RWPE2 (cell line): ENCODE measurements at regions not wholly inside any gene's neighbourhood (a gene's known extent, or its start where the extent isn't known, plus 50 kb on each side); places are given as distances from the start of the nearest gene placed in this dataset.
A peak's percentile ranks its signal among the peaks of the same experiment; 100 is the strongest.

ENCODE experiments used
- ATAC-seq: fragments of 200-7000 bp; cut with Tn5 transposase; 3 replicates; pipeline ENCODE4 v1.9.1; 2021; ENCODE audit warnings: low read depth
- DNase-seq: peaks from one replicate; pipeline ENCODE4 v3.0.0-alpha.2; 2020; ENCODE audit warnings: low spot score
- H3K27ac ChIP-seq: fragments of 450-650 bp; 2 replicates; pipeline ENCODE4 v1.5.1; 2017; ENCODE audit warnings: mild to moderate bottlenecking; ENCODE audit not compliant: poor library complexity, severe bottlenecking
- H3K27me3 ChIP-seq: fragments of 250-450 bp; sonication (Bioruptor Pico); 2 replicates; pipeline ENCODE4 v1.5.1; 2021; ENCODE audit warnings: mild to moderate bottlenecking, moderate library complexity; ENCODE audit not compliant: insufficient read depth, poor library complexity, severe bottlenecking
- H3K36me3 ChIP-seq: fragments of 250-450 bp; sonication (Bioruptor Pico); 2 replicates; pipeline ENCODE4 v1.5.1; 2020; ENCODE audit warnings: low read depth, mild to moderate bottlenecking, moderate library complexity
- H3K4me1 ChIP-seq: fragments of 250-450 bp; sonication (Bioruptor Pico); 2 replicates; pipeline ENCODE4 v1.5.1; 2021; ENCODE audit warnings: mild to moderate bottlenecking, moderate library complexity; ENCODE audit not compliant: insufficient read depth, poor library complexity, severe bottlenecking
- H3K4me3 ChIP-seq: fragments of 250-450 bp; sonication (Bioruptor Pico); 2 replicates; pipeline ENCODE4 v1.5.1; 2021; ENCODE audit warnings: mild to moderate bottlenecking, moderate library complexity; ENCODE audit not compliant: severe bottlenecking
- H3K9me3 ChIP-seq: fragments of 250-450 bp; sonication (Bioruptor Pico); 2 replicates; pipeline ENCODE4 v1.5.1; 2021; ENCODE audit warnings: mild to moderate bottlenecking, moderate library complexity; ENCODE audit not compliant: severe bottlenecking
- TF ChIP-seq, protein P1 (sequence below): fragments of 450-650 bp; IDR thresholded peaks from one replicate; pipeline ENCODE4 v1.5.1; 2017; ENCODE audit warnings: mild to moderate bottlenecking, moderate library complexity; ENCODE audit not compliant: poor library complexity, severe bottlenecking

DNA sequence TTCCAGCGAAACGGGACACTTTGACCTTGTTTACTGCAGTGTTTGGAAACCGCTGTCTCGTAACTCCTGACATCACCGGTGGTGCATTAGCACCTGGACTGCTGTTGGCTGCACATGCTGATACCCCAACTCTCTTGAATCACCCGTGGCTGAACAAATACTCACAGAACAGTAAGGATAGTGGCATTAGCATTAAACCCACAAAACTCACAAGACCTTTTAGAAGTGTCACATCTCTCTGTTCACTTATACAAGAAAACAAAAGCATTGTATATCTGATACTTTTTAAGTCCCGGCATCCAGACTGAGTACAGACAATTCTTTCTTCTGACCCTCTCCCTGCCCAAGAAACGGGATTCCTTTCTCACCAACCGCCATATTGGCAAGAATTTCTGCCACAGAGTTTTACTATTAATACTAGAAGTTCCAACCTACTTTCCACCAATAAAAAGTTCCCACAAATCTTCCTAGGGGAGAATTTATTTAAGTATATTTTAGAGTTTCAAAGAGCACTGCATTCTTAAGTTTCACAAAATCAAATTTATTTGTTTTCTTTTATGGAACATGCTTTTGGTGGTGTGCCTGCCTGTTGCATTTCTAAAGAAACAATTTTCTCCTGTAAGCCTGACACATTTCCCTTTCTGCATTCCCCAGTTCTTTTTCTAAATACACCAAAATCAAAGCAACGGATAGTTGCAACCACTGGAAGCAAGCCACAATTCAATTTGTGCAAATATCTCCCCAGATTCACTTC lies 208.4 kb upstream of the KLF14 start:
- peak overlapping the region; percentile 26 for H3K4me3 ChIP-seq
- H3K9me3 ChIP-seq, result no peaks in the 10 kb centered on the region
- TF ChIP-seq, protein P1, sequence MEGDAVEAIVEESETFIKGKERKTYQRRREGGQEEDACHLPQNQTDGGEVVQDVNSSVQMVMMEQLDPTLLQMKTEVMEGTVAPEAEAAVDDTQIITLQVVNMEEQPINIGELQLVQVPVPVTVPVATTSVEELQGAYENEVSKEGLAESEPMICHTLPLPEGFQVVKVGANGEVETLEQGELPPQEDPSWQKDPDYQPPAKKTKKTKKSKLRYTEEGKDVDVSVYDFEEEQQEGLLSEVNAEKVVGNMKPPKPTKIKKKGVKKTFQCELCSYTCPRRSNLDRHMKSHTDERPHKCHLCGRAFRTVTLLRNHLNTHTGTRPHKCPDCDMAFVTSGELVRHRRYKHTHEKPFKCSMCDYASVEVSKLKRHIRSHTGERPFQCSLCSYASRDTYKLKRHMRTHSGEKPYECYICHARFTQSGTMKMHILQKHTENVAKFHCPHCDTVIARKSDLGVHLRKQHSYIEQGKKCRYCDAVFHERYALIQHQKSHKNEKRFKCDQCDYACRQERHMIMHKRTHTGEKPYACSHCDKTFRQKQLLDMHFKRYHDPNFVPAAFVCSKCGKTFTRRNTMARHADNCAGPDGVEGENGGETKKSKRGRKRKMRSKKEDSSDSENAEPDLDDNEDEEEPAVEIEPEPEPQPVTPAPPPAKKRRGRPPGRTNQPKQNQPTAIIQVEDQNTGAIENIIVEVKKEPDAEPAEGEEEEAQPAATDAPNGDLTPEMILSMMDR, result no peak
- H3K27ac ChIP-seq, result peak overlapping the region; percentile 69
- no peaks in the 10 kb centered on the region for H3K27me3 ChIP-seq
- peaks cover 71% of the 10 kb centered on the region for H3K36me3 ChIP-seq
- peaks cover 43% of the 10 kb centered on the region for H3K4me1 ChIP-seq
- ATAC-seq (no peak), DNase-seq (no peak)

DNA sequence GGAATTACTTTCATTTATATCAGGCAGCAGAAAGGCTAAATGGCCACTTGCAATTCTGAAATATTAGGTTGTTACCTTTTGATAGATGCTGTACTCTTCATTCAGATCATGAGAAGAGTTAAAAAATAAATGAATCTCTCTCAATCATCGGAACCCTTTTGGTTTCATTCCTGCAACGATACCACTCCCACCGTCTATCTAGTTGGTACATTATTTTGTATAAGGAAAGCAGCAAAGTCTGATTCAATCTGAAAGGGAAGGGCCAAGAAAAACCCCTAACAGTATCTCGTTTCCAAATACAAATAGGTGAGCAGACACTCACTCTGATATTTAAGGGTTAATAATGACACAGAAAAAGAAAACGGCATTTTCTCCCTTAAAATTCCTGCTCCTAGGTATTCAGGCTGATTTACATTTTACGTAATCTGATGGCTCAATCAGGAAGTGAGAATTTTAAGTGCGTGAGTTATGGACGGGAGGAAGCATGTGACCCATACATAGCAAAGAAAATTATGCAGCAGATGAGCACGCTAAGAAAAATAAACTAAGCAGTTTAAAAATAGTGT lies 209.4 kb upstream of the KLF14 start:
- ATAC-seq (peak; percentile 80), DNase-seq (no peak)
- Histone ChIP-seq H3K36me3 (peaks cover 74% of the 10 kb centered on the region), H3K27me3 (no peaks in the 10 kb centered on the region), H3K4me1 (peaks cover 46% of the 10 kb centered on the region), H3K4me3 (peak overlapping the region; percentile 26), H3K27ac (peak overlapping the region; percentile 69), H3K9me3 (no peaks in the 10 kb centered on the region)
- TF ChIP-seq, protein P1, result no peak

DNA sequence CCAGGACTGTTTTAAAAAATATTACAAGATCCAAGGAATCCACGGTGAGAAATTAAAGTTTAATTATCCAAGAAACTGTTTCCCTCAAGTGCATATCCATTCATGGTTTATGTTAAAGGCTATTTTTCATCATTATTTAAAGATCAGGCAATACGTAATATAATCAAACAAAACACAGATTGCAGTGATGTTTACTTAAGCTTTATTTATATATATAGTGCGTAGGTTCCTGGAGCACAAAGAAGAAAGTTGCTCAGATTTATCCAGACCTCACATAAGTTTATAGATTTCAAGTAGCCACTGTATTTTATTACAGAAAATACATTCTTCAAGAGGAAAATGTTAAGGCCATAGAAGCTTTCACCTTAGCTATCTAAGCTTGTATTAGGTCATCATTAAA lies 210.0 kb upstream of the KLF14 start:
- Histone ChIP-seq H3K27me3 (no peaks in the 10 kb centered on the region), H3K4me3 (no peak overlapping the region), H3K36me3 (peaks cover 72% of the 10 kb centered on the region), H3K9me3 (no peaks in the 10 kb centered on the region), H3K27ac (peak overlapping the region; percentile 69), H3K4me1 (peaks cover 46% of the 10 kb centered on the region)
- ATAC-seq (no peak), DNase-seq (no peak)
- TF ChIP-seq, protein P1, result no peak

DNA sequence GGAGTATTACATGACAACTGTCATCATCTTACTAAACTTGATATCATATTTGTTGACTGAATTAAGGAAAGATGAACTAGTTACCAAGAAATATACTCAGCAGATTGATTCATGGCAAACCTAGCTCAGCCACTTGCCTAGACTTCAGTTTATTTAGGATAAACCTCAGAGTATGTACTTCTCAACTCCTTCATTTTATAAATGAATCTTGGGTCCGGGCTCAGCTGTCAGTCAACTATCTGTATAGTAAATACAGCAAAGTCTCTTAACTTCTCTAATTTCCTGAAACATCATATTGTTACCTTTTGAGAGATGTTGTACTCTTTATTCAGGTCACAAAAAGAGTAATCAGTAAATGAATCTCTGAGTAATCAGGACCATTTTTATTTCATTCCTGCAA lies 211.0 kb upstream of the KLF14 start:
- H3K4me1 ChIP-seq, result peaks cover 43% of the 10 kb centered on the region
- H3K27me3 ChIP-seq, result no peaks in the 10 kb centered on the region
- DNase-seq, result no peak
- peaks cover 76% of the 10 kb centered on the region for H3K36me3 ChIP-seq
- H3K4me3 ChIP-seq, result no peak overlapping the region
- TF ChIP-seq, protein P1, result no peak
- ATAC-seq, result no peak
- H3K9me3 ChIP-seq, result no peaks in the 10 kb centered on the region
- H3K27ac ChIP-seq, result peak overlapping the region; percentile 69

DNA sequence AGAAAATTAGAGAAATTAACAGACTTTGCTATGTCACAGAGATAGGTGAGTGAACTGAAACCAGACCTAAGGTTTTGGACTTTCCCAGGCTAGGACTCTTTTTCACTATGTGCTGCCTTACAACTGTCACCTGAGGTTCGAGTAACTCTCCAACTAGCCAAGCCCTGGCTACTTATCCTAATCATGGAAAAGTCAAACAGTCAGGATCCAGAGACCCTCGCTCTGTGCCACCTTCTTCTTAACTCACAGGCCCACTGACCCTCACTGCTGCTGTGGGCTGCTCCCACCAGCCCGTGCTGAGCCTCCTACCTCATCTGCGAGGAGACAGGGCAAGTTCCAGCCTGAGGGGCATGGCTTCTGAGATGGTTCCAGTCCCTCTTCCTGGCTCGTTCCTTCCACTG lies 211.4 kb upstream of the KLF14 start:
- Histone ChIP-seq H3K4me3 (no peak overlapping the region), H3K9me3 (no peaks in the 10 kb centered on the region), H3K27ac (peak overlapping the region; percentile 69), H3K4me1 (peaks cover 43% of the 10 kb centered on the region), H3K36me3 (peaks cover 77% of the 10 kb centered on the region), H3K27me3 (no peaks in the 10 kb centered on the region)
- DNase-seq, result no peak
- ATAC-seq, result no peak
- TF ChIP-seq, protein P1, result no peak
